A549 (cell line): ENCODE measurements at regions not wholly inside any gene's neighbourhood (a gene's known extent, or its start where the extent isn't known, plus 50 kb on each side); places are given as distances from the start of the nearest gene placed in this dataset.

Experiments
- CTCF ChIP-seq: fragments of >200 bp; sonication (Bioruptor Twin); formaldehyde crosslinking; IDR thresholded peaks from 3 replicates; pipeline ENCODE4 v1.5.1; 2016
- KDM5A ChIP-seq: fragments of 200-600 bp; sonication (generic); IDR thresholded peaks from 2 replicates; pipeline ENCODE4 v1.6.1; 2016; ENCODE audit warnings: antibody characterized with exemption, mild to moderate bottlenecking
- NPAS2 ChIP-seq: fragments of 250-450 bp; sonication (Bioruptor Pico); IDR thresholded peaks from 2 replicates; pipeline ENCODE4 v1.8.0; 2022; ENCODE audit warnings: mild to moderate bottlenecking, moderate library complexity, borderline replicate concordance
- POLR2A ChIP-seq: IDR thresholded peaks from 2 replicates; pipeline ENCODE4 v1.6.1; 2012; ENCODE audit warnings: mild to moderate bottlenecking, low read length
- RNF2 ChIP-seq: fragments of 200-600 bp; sonication (generic); IDR thresholded peaks from 2 replicates; pipeline ENCODE4 v1.6.1; 2016; ENCODE audit warnings: low read depth, mild to moderate bottlenecking, antibody characterized with exemption, moderate library complexity, borderline replicate concordance
- TF ChIP-seq, protein P1 (sequence below): IDR thresholded peaks from 2 replicates; pipeline ENCODE4 v1.6.1; 2012

GRCh38 chr10:113259576-113260226, 293.2 kb upstream of the HABP2 start:
- TF ChIP-seq KDM5A = no peak
- TF ChIP-seq, protein P1, sequence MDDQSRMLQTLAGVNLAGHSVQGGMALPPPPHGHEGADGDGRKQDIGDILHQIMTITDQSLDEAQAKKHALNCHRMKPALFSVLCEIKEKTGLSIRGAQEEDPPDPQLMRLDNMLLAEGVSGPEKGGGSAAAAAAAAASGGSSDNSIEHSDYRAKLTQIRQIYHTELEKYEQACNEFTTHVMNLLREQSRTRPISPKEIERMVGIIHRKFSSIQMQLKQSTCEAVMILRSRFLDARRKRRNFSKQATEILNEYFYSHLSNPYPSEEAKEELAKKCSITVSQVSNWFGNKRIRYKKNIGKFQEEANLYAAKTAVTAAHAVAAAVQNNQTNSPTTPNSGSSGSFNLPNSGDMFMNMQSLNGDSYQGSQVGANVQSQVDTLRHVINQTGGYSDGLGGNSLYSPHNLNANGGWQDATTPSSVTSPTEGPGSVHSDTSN = no peak
- no peak for TF ChIP-seq CTCF
- no peak for TF ChIP-seq POLR2A
- TF ChIP-seq NPAS2 (CRISPR knock-in tag) = no peak
- no peak for TF ChIP-seq RNF2
